ENCODE measurements at regions not wholly inside any gene's neighbourhood (a gene's known extent, or its start where the extent isn't known, plus 50 kb on each side); places are given as distances from the start of the nearest gene placed in this dataset.

GRCh38 chr21:23099185-23099584, 2101.0 kb downstream of the NCAM2 start:
- TF ChIP-seq CTCF (IDR thresholded peaks at IDR 0.05; ENCODE audit: control extremely low read depth in 1 of 3, insufficient read depth in 1 of 3, low read depth in 1 of 3, low read length in 3 of 3): no peak
- TF ChIP-seq TEAD4 (IDR thresholded peaks at IDR 0.05; ENCODE audit: low read depth, low read length): no peak
- no peak for TF ChIP-seq MAX (IDR thresholded peaks at IDR 0.05)

All from H1 (cell line).